ENCODE measurements at regions not wholly inside any gene's neighbourhood (a gene's known extent, or its start where the extent isn't known, plus 50 kb on each side); places are given as distances from the start of the nearest gene placed in this dataset.

GRCh38 chr3:191030491-191030890, 168.0 kb upstream of the GMNC start:
- no TSS peak for BruUV-seq (replicated peaks)
- POLR2A ChIA-PET (ENCODE audit: unreplicated experiment) = no interaction called here

More at GRCh38 chr3:191030491-191030890, 168.0 kb upstream of the GMNC start:
- Histone ChIP-seq H4K20me1 (ENCODE audit: insufficient read depth, low read length) (no peaks in the 10 kb centered on the region), H3K23ac (ENCODE audit: low read depth, low read length) (no peak overlapping the region; the same call in 1 of the 2 replicates), H4K5ac (ENCODE audit: low read depth, low read length) (no peak overlapping the region), H3K9ac (ENCODE audit: low read depth, low read length) (no peak overlapping the region), H3K79me1 (ENCODE audit: low read depth in 1 of 2, low read length in 2 of 2) (no peaks in the 10 kb centered on the region), H4K91ac (ENCODE audit: insufficient read depth, low read depth, low read length) (no peak overlapping the region), H3K14ac (replicated peaks; ENCODE audit: low read depth, low read length) (no peak overlapping the region), H3K9me3 (ENCODE audit: control insufficient read depth, insufficient read depth, low read length) (no peaks in the 10 kb centered on the region), H4K8ac (ENCODE audit: low read depth in 2 of 2, low read length in 2 of 2) (no peak overlapping the region), H3K56ac (ENCODE audit: extremely low read depth, insufficient read depth, low read length) (no peak overlapping the region), H3K36me3 (ENCODE audit: control insufficient read depth, insufficient read depth, low read length) (no peaks in the 10 kb centered on the region), H3K4me3 (ENCODE audit: insufficient read depth, low read depth, low read length) (no peak overlapping the region), H2AK5ac (ENCODE audit: low read depth, low read length) (no peak overlapping the region), H2BK5ac (ENCODE audit: low read depth, low read length, poor library complexity, severe bottlenecking) (no peak overlapping the region), H3K27me3 (ENCODE audit: control insufficient read depth, insufficient read depth, low read length) (no peaks in the 10 kb centered on the region), H3K27ac (ENCODE audit: insufficient read depth, low read length) (no peak overlapping the region), H3K4me2 (ENCODE audit: low read depth, low read length) (no peak overlapping the region), H2AK9ac (replicated peaks; ENCODE audit: low read depth, low read length, poor library complexity) (no peak overlapping the region), H2AFZ (replicated peaks; ENCODE audit: low read length, poor library complexity) (no peak overlapping the region), H2BK15ac (ENCODE audit: low read depth, low read length) (no peak overlapping the region), H2BK120ac (ENCODE audit: low read depth, low read length) (no peak overlapping the region), H3K4ac (ENCODE audit: low read depth, low read length) (no peak overlapping the region), H3K4me1 (ENCODE audit: control insufficient read depth, insufficient read depth, low read length) (peaks cover 3% of the 10 kb centered on the region; the same call in 1 of the 2 replicates), H2BK20ac (ENCODE audit: low read depth, low read length) (no peak overlapping the region), H3K9me1 (ENCODE audit: insufficient read depth, low read length) (no peaks in the 10 kb centered on the region), H3K18ac (ENCODE audit: low read depth, low read length) (no peak overlapping the region)
- in situ Hi-C loops (cut with MboI; ENCODE audit: low sequenced_read_pairs) = no loop called here
- CTCF ChIA-PET = no interaction called here
- intact Hi-C loops (cut with micrococcal nuclease) = loop anchor here (5.0 kb wide), 1 partner anchor 148 kb away; no protein-coding TSS in a partner anchor
- no peak for TF ChIP-seq RFX5 (IDR thresholded peaks at IDR 0.05; ENCODE audit: low read depth, low read length)
- no peak for TF ChIP-seq RAD21 (IDR thresholded peaks at IDR 0.05; ENCODE audit: low read length)
- TF ChIP-seq MXI1 (IDR thresholded peaks at IDR 0.05; ENCODE audit: borderline replicate concordance, low read depth, low read length) = no peak
- TF ChIP-seq USF2 (IDR thresholded peaks at IDR 0.05; ENCODE audit: low read depth, low read length) = no peak
- no peak for TF ChIP-seq BHLHE40 (IDR thresholded peaks at IDR 0.05; ENCODE audit: low read depth, low read length)
- no peak for TF ChIP-seq CEBPB (IDR thresholded peaks at IDR 0.05; ENCODE audit: low read depth, low read length)
- no peak for TF ChIP-seq CTCF (conservative IDR thresholded peaks at IDR 0.05; ENCODE audit: low read depth, low read length)
- no peak for TF ChIP-seq POLR2A (IDR thresholded peaks at IDR 0.05; ENCODE audit: low read depth, low read length)
- no peak for TF ChIP-seq ELK1 (IDR thresholded peaks at IDR 0.05; ENCODE audit: borderline replicate concordance, low read depth, low read length)
- ATAC-seq (ENCODE audit: low read depth) = no peak
- DNase-seq = no peak
- no CpG with 5 or more reads among the region's 3 CpGs for WGBS, 2 experiments (ENCODE audit: extremely low coverage in 2 of 2, insufficient read length in 1 of 2)
- dilution Hi-C loops (cut with HindIII; ENCODE audit: low sequenced_read_pairs, unreplicated experiment) = no loop called here

All from IMR-90 (cell line).